ENCODE measurements at regions not wholly inside any gene's neighbourhood (a gene's known extent, or its start where the extent isn't known, plus 50 kb on each side); places are given as distances from the start of the nearest gene placed in this dataset.

DNA sequence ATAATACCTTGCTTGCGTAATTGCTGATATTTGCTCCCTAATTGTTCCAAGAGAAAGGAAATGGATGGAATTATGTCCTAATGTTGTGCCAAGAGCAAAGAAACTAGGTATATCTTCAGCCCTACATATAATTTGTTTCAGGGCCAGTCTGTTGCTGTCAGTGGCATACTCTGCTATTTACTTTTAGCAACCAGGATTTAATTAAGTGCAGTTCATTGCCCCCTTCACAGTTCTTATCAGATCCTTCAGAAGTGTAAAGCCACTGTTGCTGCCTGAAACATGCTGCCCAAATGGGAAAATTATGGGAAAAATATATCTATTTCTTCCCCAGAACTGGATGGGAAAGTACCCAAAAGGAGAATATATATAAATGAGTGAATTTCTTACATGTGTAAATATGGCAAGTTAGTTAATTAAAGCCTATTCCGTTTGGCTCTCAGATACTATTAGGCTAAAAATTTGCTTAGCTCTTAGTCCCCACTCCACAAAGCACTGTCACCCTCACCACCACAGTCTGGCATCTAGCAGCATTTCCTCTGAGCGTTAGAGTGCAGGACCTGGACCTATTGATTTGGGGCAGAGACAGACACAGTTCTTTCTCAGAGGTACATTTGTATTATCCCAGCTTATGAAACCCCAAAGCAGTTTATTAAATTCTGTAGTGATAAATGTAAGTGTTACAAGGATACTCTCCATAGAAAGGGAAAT is 72.8 kb upstream of the DTNA start:
- no peaks in the 10 kb centered on the region; the same call in 1 of the 2 replicates for H3K4me1 ChIP-seq
- no peaks in the 10 kb centered on the region for H3K27me3 ChIP-seq
- TF ChIP-seq, protein P1, sequence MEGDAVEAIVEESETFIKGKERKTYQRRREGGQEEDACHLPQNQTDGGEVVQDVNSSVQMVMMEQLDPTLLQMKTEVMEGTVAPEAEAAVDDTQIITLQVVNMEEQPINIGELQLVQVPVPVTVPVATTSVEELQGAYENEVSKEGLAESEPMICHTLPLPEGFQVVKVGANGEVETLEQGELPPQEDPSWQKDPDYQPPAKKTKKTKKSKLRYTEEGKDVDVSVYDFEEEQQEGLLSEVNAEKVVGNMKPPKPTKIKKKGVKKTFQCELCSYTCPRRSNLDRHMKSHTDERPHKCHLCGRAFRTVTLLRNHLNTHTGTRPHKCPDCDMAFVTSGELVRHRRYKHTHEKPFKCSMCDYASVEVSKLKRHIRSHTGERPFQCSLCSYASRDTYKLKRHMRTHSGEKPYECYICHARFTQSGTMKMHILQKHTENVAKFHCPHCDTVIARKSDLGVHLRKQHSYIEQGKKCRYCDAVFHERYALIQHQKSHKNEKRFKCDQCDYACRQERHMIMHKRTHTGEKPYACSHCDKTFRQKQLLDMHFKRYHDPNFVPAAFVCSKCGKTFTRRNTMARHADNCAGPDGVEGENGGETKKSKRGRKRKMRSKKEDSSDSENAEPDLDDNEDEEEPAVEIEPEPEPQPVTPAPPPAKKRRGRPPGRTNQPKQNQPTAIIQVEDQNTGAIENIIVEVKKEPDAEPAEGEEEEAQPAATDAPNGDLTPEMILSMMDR (IDR thresholded peaks at IDR 0.05; ENCODE audit: low read depth, low read length) = no peak
- DNase-seq = no peak
- no peaks in the 10 kb centered on the region for H3K9me3 ChIP-seq
- H3K36me3 ChIP-seq = no peaks in the 10 kb centered on the region
- H3K4me3 ChIP-seq (ENCODE audit: low read depth, low read length) = no peak overlapping the region

DNA sequence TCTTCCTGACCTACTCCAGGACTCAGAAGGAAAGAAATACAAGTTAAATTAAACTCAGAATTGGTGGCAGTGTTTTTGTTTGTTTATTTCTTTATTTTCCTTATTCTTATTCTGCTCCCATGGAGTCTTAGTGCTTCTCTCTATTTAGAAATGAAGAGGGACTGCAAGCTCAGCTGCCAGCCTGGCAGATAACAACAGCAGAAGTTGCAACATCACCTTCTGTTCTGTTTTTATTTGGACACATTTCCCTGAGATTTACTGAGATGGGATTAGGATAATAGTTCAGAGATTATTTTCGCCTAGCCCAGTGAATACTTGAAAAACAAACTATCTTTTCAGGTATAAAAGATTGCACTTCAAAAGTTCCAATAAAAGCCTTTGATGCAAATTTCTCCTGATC is 70.4 kb upstream of the DTNA start:
- no peaks in the 10 kb centered on the region for H3K27me3 ChIP-seq
- DNase-seq = no peak
- H3K4me1 ChIP-seq = no peaks in the 10 kb centered on the region
- no peaks in the 10 kb centered on the region for H3K36me3 ChIP-seq
- no peak overlapping the region for H3K4me3 ChIP-seq (ENCODE audit: low read depth, low read length)
- TF ChIP-seq, protein P1 (IDR thresholded peaks at IDR 0.05; ENCODE audit: low read depth, low read length) = no peak
- no peaks in the 10 kb centered on the region for H3K9me3 ChIP-seq

DNA sequence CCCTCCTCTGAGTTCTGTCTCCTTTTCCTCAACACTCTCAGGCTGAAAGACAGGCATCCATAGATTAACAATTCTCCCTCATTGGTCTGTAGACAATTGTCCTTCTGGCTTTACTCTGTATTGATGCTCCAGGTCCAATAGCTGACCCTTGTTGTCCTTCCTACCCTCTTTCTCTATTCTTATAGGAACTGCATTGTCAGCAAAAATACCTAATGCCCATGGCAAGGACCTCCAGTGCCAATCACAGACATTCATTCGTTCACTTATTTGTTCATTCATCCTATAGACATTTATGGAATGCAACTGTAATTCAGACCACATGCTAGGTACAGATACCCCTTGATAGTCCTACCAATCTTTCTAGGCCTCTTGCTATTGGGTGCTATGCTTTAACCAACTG is 69.8 kb upstream of the DTNA start:
- H3K27me3 ChIP-seq = no peaks in the 10 kb centered on the region
- no peaks in the 10 kb centered on the region for H3K36me3 ChIP-seq
- H3K9me3 ChIP-seq = no peaks in the 10 kb centered on the region
- TF ChIP-seq, protein P1 (IDR thresholded peaks at IDR 0.05; ENCODE audit: low read depth, low read length) = no peak
- no peaks in the 10 kb centered on the region for H3K4me1 ChIP-seq
- no peak overlapping the region for H3K4me3 ChIP-seq (ENCODE audit: low read depth, low read length)
- DNase-seq = no peak

DNA sequence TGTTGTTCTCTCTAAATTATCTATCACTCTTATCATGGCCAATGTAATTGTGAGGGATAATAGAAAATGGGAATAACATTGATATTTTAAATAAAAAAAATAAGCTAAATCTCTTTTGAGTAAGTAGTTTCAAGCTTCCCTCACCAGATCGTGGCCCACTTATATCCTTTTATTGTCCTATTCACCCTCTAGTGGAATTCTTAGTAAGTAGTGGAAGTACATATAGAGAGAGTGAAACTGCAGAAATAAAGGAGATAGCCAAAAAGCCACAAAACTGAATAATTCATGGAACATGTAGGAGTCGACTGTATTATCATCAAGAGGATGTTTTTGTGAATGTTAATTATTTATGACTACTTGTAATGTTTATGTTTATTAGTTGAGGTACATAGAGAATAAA is 66.1 kb upstream of the DTNA start:
- DNase-seq = no peak
- H3K9me3 ChIP-seq = no peaks in the 10 kb centered on the region
- TF ChIP-seq, protein P1 (IDR thresholded peaks at IDR 0.05; ENCODE audit: low read depth, low read length) = peak; percentile 9; the same call in 1 of the 2 replicates
- H3K27me3 ChIP-seq = no peaks in the 10 kb centered on the region
- no peak overlapping the region for H3K4me3 ChIP-seq (ENCODE audit: low read depth, low read length)
- H3K4me1 ChIP-seq = no peaks in the 10 kb centered on the region
- H3K36me3 ChIP-seq = no peaks in the 10 kb centered on the region

DNA sequence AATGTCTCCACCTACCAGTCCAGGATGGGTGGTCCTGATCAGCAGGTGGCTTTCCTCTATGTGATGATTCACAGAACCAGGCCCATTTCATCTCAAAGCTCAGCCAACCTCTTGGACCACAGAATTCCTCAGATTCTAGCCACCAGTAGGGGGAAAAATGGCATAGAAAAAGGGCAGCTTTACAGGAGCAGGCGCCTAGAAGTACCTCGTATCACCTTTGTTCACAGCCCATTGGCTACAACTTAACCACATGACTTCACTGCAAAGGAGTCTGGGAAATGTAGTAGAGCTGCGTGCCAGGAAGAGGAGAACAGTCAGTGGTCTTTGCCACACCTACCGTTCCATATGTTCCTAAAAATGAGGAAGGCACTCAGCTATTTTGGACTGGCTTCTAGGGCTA is 62.8 kb upstream of the DTNA start:
- no peaks in the 10 kb centered on the region for H3K9me3 ChIP-seq
- no peaks in the 10 kb centered on the region for H3K36me3 ChIP-seq
- H3K4me3 ChIP-seq (ENCODE audit: low read depth, low read length) = peak overlapping the region; percentile 25
- TF ChIP-seq, protein P1 (IDR thresholded peaks at IDR 0.05; ENCODE audit: low read depth, low read length) = peak; percentile 29
- no peaks in the 10 kb centered on the region for H3K4me1 ChIP-seq
- H3K27me3 ChIP-seq = no peaks in the 10 kb centered on the region
- peak; percentile 32 for DNase-seq

DNA sequence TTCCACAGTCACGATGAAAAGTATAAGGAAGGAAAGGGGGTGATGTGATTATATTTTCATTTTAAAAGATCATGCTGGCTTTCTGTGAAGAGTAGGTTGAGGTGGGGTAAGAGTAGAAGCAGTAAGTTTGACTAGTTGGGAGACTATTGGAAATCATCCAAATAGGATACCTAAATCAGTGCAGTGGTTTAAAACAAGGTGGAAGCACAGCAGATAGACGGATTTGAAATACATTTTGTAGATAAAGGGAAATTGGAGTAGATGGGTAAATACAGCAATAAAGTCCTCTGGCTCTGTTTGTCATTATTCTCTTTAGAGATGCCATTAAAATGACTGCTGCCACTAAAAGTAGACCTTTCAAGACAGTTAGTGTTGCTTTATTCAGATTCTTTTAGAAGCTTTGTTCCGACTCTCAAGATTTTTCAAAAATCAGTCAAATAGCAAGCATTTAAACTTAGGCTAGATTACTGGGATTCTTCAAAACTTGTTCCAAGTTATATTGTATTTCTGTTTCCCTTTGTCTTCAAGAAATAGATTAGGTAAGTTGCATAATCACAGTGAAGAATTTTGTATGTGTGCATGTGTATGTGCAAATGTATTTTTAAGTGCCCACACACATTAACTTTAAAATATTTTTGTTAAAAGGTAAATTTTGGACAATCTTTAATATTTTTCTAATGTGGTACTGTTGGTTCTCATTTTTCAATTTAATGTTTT is 61.7 kb upstream of the DTNA start:
- TF ChIP-seq, protein P1 (IDR thresholded peaks at IDR 0.05; ENCODE audit: low read depth, low read length) = no peak
- no peak for DNase-seq
- Histone ChIP-seq H3K36me3 (no peaks in the 10 kb centered on the region), H3K4me1 (no peaks in the 10 kb centered on the region), H3K9me3 (no peaks in the 10 kb centered on the region), H3K27me3 (no peaks in the 10 kb centered on the region), H3K4me3 (ENCODE audit: low read depth, low read length) (no peak overlapping the region)

Measured in BE2C (cell line).